GM19395 (cell line): ENCODE measurements at regions not wholly inside any gene's neighbourhood (a gene's known extent, or its start where the extent isn't known, plus 50 kb on each side); places are given as distances from the start of the nearest gene placed in this dataset.

ENCODE experiments used
- ATAC-seq: cut with Tn5 transposase; IDR thresholded peaks from one replicate; pipeline ENCODE4 v1.9.1; 2021; ENCODE audit warnings: mild to moderate bottlenecking, moderate library complexity; ENCODE audit not compliant: unreplicated experiment

- ATAC-seq: no peak
These were observed 97.7 kb downstream of the CD47 start for GRCh38 chr3:107992976-107993684.

DNA sequence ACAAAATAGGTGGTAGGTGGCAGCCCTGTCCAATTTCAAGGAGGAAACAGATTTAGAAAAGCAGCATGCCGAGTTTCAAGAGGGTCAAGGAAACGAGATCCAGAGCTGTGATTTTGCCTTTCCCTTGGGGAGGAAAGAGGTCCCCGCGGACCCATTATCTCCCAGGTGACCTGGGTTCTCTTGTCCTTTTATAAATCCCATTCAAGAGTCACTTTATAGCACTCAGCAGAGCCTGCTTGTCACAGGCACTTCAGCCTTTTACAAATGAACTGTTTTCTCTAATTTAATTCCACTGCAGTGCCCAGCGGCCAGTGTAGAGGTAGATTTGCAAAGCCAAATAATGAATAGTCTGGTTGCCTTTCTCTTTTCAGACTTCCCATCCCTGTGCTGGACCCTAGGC, 99.9 kb downstream of the CD47 start:
- ATAC-seq: no peak

GRCh38 chr3:107990433-107990832, 100.4 kb downstream of the CD47 start:
- no peak for ATAC-seq

GRCh38 chr3:107989661-107990060, 101.2 kb downstream of the CD47 start:
- no peak for ATAC-seq

- ATAC-seq: no peak
These were observed 102.2 kb downstream of the CD47 start for GRCh38 chr3:107988460-107989175.

GRCh38 chr3:107987036-107987939, 103.5 kb downstream of the CD47 start:
- ATAC-seq: no peak

DNA sequence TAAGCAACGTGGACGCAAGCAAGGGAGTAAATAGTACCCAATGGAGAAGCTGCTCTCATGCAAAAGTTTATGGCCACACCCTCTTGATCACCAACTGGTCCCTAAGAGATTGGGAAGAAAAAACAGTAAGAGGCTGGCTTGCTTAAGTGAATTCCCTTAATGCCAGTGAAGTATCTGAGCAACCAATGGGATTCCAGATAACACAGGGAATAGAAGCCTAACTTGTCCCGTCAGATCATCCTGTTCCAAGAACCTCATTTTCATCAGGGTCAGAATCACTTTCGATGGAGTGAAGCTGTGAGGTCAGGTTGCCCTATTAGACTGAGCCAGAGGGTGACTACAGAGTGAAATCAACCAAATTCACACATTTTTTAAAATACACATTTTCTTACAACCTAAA, 104.3 kb downstream of the CD47 start:
- ATAC-seq: no peak

DNA sequence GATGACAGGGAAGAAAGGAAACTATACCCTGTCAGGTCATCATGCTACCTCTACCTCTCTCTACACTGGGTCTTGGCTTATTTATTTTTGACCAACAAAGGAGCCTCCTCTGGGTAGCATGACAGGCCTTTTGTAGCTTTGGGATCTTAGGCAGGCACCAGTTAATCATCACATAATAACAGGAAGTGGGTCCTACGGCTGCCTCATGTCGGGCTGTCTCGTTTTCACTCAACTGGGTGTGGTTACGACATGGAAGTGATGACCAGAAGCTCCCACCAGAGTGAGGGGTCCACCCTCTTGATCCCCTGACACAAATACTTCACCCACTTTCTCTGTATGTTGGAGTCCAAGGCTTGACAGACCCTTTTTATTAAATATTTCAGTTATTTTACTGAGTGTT, 105.3 kb downstream of the CD47 start:
- ATAC-seq: peak; percentile 100

GRCh38 chr3:107983247-107983646, 107.6 kb downstream of the CD47 start:
- ATAC-seq: no peak

GRCh38 chr3:107982165-107982564, 108.7 kb downstream of the CD47 start:
- ATAC-seq: no peak

GRCh38 chr3:107981471-107982111, 109.2 kb downstream of the CD47 start:
- ATAC-seq: no peak

GRCh38 chr3:107979538-107979937, 111.3 kb downstream of the CD47 start:
- no peak for ATAC-seq

- ATAC-seq: no peak
These were observed 112.4 kb downstream of the CD47 start for GRCh38 chr3:107978131-107979055.

- no peak for ATAC-seq
These were observed 113.4 kb downstream of the CD47 start for GRCh38 chr3:107977221-107978130.

GRCh38 chr3:107976202-107976800, 114.5 kb downstream of the CD47 start:
- ATAC-seq: no peak

GRCh38 chr3:107975529-107976201, 115.2 kb downstream of the CD47 start:
- ATAC-seq: no peak

DNA sequence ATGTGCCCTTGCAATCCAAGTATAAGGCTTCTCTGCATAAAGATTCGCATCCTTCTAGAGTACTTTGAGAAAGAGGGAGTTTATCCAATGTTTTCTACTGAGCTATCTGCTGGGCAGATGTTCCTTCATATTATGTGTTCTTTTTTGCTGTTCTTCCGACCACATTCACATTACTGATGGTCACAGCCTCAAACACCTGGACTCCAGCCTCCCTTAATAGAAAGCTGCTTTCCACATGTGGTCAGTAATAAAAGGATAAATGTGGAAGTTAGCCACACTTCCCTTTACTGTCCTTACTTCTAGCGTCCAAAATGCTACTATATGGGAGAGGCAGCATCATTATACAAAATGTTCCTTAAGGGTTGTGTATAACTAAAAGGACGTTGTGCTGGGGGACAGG, 116.9 kb downstream of the CD47 start:
- ATAC-seq: no peak

GRCh38 chr3:107973152-107973551, 117.7 kb downstream of the CD47 start:
- no peak for ATAC-seq
